ENCODE measurements at regions not wholly inside any gene's neighbourhood (a gene's known extent, or its start where the extent isn't known, plus 50 kb on each side); places are given as distances from the start of the nearest gene placed in this dataset.

- no peak for TF ChIP-seq CTCF (IDR thresholded peaks at IDR 0.05; ENCODE audit: borderline replicate concordance, extremely low read depth, low read length, poor library complexity, severe bottlenecking)
- no peak for TF ChIP-seq EZH2 (IDR thresholded peaks at IDR 0.05; ENCODE audit: borderline replicate concordance, low read depth, low read length, severe bottlenecking)
Measured at GRCh38 chr6:170116636-170117035, 174.2 kb downstream of the DLL1 start.

Data from DND-41 (cell line).